ENCODE measurements at regions not wholly inside any gene's neighbourhood (a gene's known extent, or its start where the extent isn't known, plus 50 kb on each side); places are given as distances from the start of the nearest gene placed in this dataset.

- TF ChIP-seq, protein P1, sequence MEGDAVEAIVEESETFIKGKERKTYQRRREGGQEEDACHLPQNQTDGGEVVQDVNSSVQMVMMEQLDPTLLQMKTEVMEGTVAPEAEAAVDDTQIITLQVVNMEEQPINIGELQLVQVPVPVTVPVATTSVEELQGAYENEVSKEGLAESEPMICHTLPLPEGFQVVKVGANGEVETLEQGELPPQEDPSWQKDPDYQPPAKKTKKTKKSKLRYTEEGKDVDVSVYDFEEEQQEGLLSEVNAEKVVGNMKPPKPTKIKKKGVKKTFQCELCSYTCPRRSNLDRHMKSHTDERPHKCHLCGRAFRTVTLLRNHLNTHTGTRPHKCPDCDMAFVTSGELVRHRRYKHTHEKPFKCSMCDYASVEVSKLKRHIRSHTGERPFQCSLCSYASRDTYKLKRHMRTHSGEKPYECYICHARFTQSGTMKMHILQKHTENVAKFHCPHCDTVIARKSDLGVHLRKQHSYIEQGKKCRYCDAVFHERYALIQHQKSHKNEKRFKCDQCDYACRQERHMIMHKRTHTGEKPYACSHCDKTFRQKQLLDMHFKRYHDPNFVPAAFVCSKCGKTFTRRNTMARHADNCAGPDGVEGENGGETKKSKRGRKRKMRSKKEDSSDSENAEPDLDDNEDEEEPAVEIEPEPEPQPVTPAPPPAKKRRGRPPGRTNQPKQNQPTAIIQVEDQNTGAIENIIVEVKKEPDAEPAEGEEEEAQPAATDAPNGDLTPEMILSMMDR (IDR thresholded peaks at IDR 0.05; ENCODE audit: low read depth, low read length): no peak
- no peak for TF ChIP-seq EZH2phosphoT487 (IDR thresholded peaks at IDR 0.05; ENCODE audit: low read depth)
Measured at GRCh38 chr14:34094384-34094783, 143.5 kb upstream of the EGLN3 start.

All from OCI-LY3 (cell line).